AG10803 (cell line): ENCODE measurements at regions not wholly inside any gene's neighbourhood (a gene's known extent, or its start where the extent isn't known, plus 50 kb on each side); places are given as distances from the start of the nearest gene placed in this dataset.

Source experiments
- DNase-seq: peaks from one replicate; pipeline ENCODE4 v3.0.0; 2010; ENCODE audit warnings: low read depth
- H3K4me3 ChIP-seq: 2 replicates; pipeline ENCODE4 v1.5.1; 2011; ENCODE audit warnings: mild to moderate bottlenecking, low read length, control low read depth
- CTCF ChIP-seq: conservative IDR thresholded peaks from 2 replicates; pipeline ENCODE4 v1.5.1; 2011; ENCODE audit warnings: mild to moderate bottlenecking, low read length, control low read depth, inconsistent platforms

DNA sequence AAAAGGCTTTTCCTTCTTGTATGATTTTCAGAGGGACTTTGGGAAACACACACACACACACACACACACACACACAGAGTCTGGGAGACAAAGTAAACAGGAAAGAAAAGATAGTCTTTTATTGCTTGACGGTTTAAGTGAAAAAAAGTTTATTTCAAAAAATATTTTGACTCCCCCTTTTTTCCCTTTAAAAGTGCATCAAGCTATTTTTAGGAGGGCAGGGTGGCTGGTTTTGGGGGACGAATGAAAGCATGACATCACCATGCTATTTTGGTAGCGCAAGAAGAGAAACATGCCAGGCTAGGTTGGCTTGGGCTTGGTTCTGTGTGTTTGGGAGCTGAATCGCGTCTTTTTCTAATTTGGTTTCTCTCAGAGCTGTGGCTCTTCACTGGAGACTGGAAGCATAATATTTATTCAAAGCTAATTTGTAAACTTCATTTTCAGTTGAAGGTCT, 129.2 kb downstream of the BAMBI start:
- DNase-seq = no peak
- H3K4me3 ChIP-seq = no peak overlapping the region

DNA sequence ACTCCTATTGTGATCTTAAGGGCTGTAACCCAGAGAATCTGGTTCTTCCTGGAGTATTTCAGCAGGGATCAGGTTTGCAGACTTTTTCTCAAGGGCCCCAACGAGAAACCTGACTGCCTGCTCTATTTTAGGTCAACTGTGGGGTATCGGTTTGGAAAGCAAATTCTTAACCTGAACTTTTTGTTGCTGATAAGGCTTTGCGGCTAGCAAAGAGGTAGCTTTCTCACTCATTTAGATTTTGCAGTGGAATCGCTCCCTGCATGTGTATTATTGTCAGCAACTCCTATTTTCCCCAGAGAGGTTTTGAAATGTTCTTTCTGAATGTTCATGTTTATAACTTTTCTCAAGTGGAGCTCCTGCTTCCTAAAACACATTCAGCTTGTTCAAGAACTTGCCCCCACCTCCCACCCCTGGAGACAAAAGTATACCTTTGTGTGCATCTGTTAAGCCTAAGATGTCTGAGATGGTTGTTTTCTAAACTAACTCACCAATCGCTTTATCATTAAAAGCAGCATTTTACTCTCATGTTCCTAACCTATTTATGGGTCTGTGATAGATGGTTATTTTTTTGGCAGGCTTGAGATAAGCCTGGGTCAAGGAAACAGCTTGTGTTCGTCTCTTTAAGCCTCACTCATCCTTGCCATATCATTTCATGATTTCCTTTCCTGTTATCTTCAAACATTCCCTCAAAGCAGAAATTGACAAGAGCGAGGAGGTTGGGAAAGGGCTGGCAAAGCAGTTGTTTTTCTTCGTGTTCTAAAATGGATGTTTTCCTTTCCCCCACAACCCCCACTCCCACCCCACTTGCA, 129.8 kb downstream of the BAMBI start:
- no peak overlapping the region for H3K4me3 ChIP-seq
- TF ChIP-seq CTCF = no peak
- no peak for DNase-seq

More for the DNA sequence above, 129.2 kb downstream of the BAMBI start:
- no peak for TF ChIP-seq CTCF

- no peak overlapping the region for H3K4me3 ChIP-seq
- DNase-seq = no peak
- TF ChIP-seq CTCF = no peak
These were observed 130.7 kb downstream of the BAMBI start for GRCh38 chr10:28807760-28808613.

- no peak for DNase-seq
- H3K4me3 ChIP-seq = no peak overlapping the region
- TF ChIP-seq CTCF = no peak
These were observed 131.4 kb downstream of the BAMBI start for GRCh38 chr10:28808693-28809092.

GRCh38 chr10:28810057-28810870, 132.9 kb downstream of the BAMBI start:
- no peak for TF ChIP-seq CTCF
- no peak overlapping the region for H3K4me3 ChIP-seq
- no peak for DNase-seq

DNA sequence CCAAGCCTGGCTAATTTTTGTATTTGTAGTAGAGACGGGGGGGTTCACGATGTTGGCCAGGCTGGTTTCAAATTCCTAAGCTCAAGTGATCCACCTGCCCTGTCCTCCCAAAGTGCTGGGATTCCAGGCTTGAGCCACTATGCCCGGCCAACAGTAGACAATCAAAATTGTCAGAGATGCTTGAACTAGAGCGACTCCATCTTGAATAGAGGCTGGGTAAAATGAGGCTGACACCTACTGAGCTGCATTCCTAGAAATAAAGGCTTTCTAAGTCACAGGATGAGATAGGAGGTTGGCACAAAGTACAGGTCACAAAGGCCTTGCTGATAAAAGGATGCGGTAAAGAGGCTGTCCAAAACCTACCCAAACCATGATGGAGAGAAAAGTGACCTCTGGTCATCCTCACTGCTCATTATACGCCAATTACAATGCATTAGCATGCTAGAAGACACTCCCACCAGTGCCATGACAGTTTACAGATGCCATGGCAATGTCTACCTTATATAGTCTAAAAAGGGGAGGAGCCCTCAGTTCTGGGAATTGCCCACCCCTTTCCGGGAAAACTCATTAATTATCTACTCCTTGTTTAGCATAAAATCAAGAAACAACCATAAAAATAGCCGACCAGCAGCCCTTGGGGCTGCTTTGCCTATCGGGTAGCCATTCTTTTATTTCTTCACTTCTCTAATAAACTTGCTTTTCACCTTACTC, 134.5 kb downstream of the BAMBI start:
- no peak for TF ChIP-seq CTCF
- DNase-seq = no peak
- no peak overlapping the region for H3K4me3 ChIP-seq
